GM12872 (cell line): ENCODE measurements at regions not wholly inside any gene's neighbourhood (a gene's known extent, or its start where the extent isn't known, plus 50 kb on each side); places are given as distances from the start of the nearest gene placed in this dataset.

Experiments used
- CTCF ChIP-seq: IDR thresholded peaks from 3 replicates; pipeline ENCODE4 v1.5.1; 2011; ENCODE audit warnings: low read depth, mild to moderate bottlenecking, low read length, moderate library complexity; ENCODE audit not compliant: insufficient read depth

GRCh38 chrY:7687086-7687485 is 775.5 kb upstream of the AMELY start:
- TF ChIP-seq CTCF: no peak

DNA sequence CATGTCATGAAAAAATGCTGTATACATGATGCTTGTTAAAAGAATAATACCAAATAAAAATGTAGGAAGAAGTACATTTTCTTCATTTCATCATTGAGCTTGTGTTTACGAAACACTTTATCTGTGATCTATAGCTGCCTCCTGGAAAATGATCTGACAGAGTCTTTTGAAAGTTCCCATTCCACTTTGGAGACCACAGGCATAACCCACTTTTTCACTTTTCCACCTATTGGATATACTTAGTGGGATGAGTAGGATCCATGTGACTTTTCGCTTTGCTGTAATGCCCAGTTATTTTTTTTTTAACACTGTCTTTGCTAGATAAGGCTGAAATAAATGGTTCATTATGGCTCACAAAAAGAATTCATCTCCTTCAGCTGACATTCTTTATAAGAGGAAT is 773.0 kb upstream of the AMELY start:
- no peak for TF ChIP-seq CTCF

DNA sequence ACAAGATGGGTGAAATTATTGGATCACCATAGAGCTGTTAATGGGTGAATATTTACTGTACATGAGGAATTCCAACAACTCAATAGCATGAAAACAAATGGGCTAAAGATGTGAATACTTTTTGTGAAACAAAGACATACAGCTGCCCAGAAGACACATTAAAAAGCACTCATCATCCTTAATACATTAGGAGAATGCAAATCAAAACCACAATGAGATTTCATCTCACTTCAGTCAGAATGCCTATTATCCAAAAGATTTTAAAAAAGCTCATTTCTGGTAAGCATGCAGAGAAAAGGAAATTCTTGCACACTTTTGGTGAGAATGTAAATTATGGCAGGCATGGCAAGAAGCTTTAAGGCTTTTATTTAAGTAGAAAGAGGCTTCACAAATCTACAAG is 770.8 kb upstream of the AMELY start:
- no peak for TF ChIP-seq CTCF

DNA sequence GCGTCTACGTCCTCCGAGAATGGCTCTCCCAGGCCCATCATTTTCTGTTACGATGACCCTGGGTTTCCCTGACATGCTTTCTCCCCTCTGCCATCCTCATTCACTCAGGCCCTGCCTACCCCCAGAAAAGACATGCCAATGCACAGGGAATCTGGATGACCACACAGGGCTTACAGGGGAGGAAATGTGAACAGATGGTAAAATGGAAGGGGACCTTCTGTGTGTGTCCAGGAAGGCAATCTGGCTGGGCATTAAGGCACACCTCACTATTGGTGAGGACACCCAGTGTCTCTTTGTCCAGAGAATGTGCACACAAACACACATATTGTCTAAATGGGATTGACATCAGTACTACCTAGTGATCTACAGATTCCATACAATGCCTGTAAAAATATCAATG is 769.9 kb upstream of the AMELY start:
- no peak for TF ChIP-seq CTCF

- no peak for TF ChIP-seq CTCF
These were observed 762.9 kb upstream of the AMELY start for GRCh38 chrY:7674465-7674864.

DNA sequence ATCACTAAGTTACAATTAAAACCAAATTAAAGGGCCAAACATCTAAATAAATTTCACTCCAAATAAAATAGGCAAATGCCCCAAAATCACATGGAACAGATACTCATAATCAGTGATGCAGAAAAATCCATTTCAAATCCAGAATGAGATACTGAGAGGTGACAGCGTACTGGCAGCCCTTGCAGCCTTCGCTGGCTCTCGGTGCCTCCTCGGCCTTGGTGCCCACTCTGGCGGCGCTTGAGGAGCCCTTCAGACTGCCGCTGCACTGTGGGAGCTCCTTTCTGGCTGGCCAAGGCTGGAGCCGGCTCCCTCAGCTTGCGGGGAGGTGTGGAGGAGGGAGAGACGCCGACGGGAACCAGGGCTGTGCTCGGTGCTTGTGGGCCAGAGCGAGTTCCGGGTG is 761.2 kb upstream of the AMELY start:
- no peak for TF ChIP-seq CTCF

DNA sequence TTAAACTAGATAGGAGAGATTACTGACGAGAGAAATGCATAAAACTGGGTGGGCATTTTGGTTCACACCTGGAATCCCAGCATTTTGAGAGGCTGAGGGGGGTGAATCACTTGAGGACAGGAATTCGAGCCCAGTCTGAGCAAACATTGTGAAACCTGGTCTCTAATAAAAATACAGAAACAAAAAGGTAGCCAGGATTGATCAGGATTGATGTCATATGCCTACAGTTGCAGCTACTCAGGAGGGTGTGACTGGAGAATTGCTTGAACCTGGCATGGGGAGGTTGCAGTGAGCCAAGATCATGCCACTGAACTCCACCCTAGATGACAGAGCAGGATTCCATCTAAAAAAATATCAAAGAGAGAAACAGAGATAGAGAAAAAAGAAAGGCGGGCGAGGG is 751.7 kb upstream of the AMELY start:
- TF ChIP-seq CTCF: no peak

DNA sequence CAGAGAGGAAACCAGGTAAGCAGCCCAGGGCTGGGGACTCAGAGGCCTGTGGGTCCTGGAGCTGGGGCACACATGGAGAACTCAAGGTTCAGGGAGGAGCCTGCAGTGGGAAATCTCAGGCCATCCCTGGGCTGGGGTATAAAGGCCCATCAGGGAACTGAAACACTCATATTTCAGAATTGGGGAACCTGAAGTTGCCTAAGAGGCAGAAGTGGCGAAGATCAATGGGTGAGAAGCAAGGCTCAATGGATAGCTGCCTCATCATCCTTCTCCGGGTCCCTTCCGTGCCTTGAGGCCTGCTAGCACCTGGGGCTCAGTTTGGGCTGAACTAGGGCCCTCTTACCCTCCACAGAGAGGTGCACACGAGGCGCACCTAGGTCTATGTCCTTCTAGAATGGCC is 747.5 kb upstream of the AMELY start:
- TF ChIP-seq CTCF: no peak
